Activated T-helper 17 cell treated with anti-CD3 and anti-CD28 coated beads, Interleukin-2, amount 50 U/mL, for 72 hours (primary cell): ENCODE measurements at regions not wholly inside any gene's neighbourhood (a gene's known extent, or its start where the extent isn't known, plus 50 kb on each side); places are given as distances from the start of the nearest gene placed in this dataset.
"Not testable (repeated sequence)": the region's sequence is repeated elsewhere in the genome, so short reads cannot be mapped to it uniquely, and the experiment has no call there.

ENCODE experiments used
- ATAC-seq: fragments of 150-1000 bp; cut with Tn5 transposase; replicated peaks from 2 replicates; pipeline ENCODE4 v1.10.0; 2021; ENCODE audit warnings: mild to moderate bottlenecking, moderate library complexity
- H3K27ac Mint-ChIP-seq: one replicate; pipeline ENCODE4 v1.8.0; 2022; ENCODE audit warnings: mixed read lengths
- H3K27me3 Mint-ChIP-seq: one replicate; pipeline ENCODE4 v1.8.0; 2022; ENCODE audit warnings: mixed read lengths
- H3K36me3 Mint-ChIP-seq: one replicate; pipeline ENCODE4 v1.8.0; 2022; ENCODE audit warnings: low read depth, mild to moderate bottlenecking, mixed read lengths
- H3K4me1 Mint-ChIP-seq: one replicate; pipeline ENCODE4 v1.8.0; 2022; ENCODE audit warnings: mixed read lengths
- H3K4me3 Mint-ChIP-seq: one replicate; pipeline ENCODE4 v1.8.0; 2022; ENCODE audit warnings: mild to moderate bottlenecking, mixed read lengths
- H3K9me3 Mint-ChIP-seq: one replicate; pipeline ENCODE4 v1.8.0; 2022; ENCODE audit warnings: mixed read lengths

- peaks cover 3% of the 10 kb centered on the region for H3K9me3 Mint-ChIP-seq
- no peaks in the 10 kb centered on the region for H3K4me1 Mint-ChIP-seq
- no peak overlapping the region for H3K4me3 Mint-ChIP-seq
- H3K36me3 Mint-ChIP-seq, result no peaks in the 10 kb centered on the region
- ATAC-seq, result no peak
- no peak overlapping the region for H3K27ac Mint-ChIP-seq
- peaks cover 9% of the 10 kb centered on the region for H3K27me3 Mint-ChIP-seq
Observed at GRCh38 chr6:140766999-140767398, 1365.7 kb upstream of the GJE1 start.

- Mint-ChIP-seq H3K9me3 (no peaks in the 10 kb centered on the region), H3K36me3 (no peaks in the 10 kb centered on the region), H3K27me3 (no peaks in the 10 kb centered on the region), H3K4me1 (no peaks in the 10 kb centered on the region), H3K27ac (no peak overlapping the region), H3K4me3 (no peak overlapping the region)
- ATAC-seq, result no peak
Observed at GRCh38 chr6:140758169-140758877, 1374.4 kb upstream of the GJE1 start.

GRCh38 chr6:140752234-140752633 is 1377.8 kb upstream of the CITED2 start:
- ATAC-seq, result no peak
- no peaks in the 10 kb centered on the region for H3K4me1 Mint-ChIP-seq
- no peak overlapping the region for H3K4me3 Mint-ChIP-seq
- peaks cover 17% of the 10 kb centered on the region for H3K9me3 Mint-ChIP-seq
- H3K27me3 Mint-ChIP-seq, result no peaks in the 10 kb centered on the region
- no peak overlapping the region for H3K27ac Mint-ChIP-seq
- no peaks in the 10 kb centered on the region for H3K36me3 Mint-ChIP-seq

GRCh38 chr6:140747114-140747513 is 1372.7 kb upstream of the CITED2 start:
- ATAC-seq, result no peak
- Mint-ChIP-seq H3K4me1 (no peaks in the 10 kb centered on the region), H3K9me3 (peaks cover 17% of the 10 kb centered on the region), H3K36me3 (no peaks in the 10 kb centered on the region), H3K27me3 (no peaks in the 10 kb centered on the region), H3K4me3 (no peak overlapping the region), H3K27ac (no peak overlapping the region)

GRCh38 chr6:140744659-140745320 is 1370.3 kb upstream of the CITED2 start:
- ATAC-seq, result peak; percentile 21
- no peaks in the 10 kb centered on the region for H3K4me1 Mint-ChIP-seq
- H3K9me3 Mint-ChIP-seq, result peaks cover 11% of the 10 kb centered on the region
- H3K27me3 Mint-ChIP-seq, result no peaks in the 10 kb centered on the region
- H3K36me3 Mint-ChIP-seq, result no peaks in the 10 kb centered on the region
- no peak overlapping the region for H3K27ac Mint-ChIP-seq
- H3K4me3 Mint-ChIP-seq, result no peak overlapping the region

- no peak overlapping the region for H3K4me3 Mint-ChIP-seq
- no peaks in the 10 kb centered on the region for H3K36me3 Mint-ChIP-seq
- no peaks in the 10 kb centered on the region for H3K27me3 Mint-ChIP-seq
- ATAC-seq, result no peak
- no peak overlapping the region for H3K27ac Mint-ChIP-seq
- no peaks in the 10 kb centered on the region for H3K9me3 Mint-ChIP-seq
- H3K4me1 Mint-ChIP-seq, result no peaks in the 10 kb centered on the region
Observed at GRCh38 chr6:140736231-140736630, 1361.8 kb upstream of the CITED2 start.

GRCh38 chr6:140732991-140733390 is 1358.5 kb upstream of the CITED2 start:
- Mint-ChIP-seq H3K4me3 (no peak overlapping the region), H3K36me3 (no peaks in the 10 kb centered on the region), H3K4me1 (no peaks in the 10 kb centered on the region), H3K27ac (no peak overlapping the region), H3K27me3 (no peaks in the 10 kb centered on the region), H3K9me3 (no peaks in the 10 kb centered on the region)
- no peak for ATAC-seq

- H3K36me3 Mint-ChIP-seq, result no peaks in the 10 kb centered on the region
- H3K9me3 Mint-ChIP-seq, result no peaks in the 10 kb centered on the region
- no peaks in the 10 kb centered on the region for H3K27me3 Mint-ChIP-seq
- no peak overlapping the region for H3K4me3 Mint-ChIP-seq
- no peak for ATAC-seq
- no peaks in the 10 kb centered on the region for H3K4me1 Mint-ChIP-seq
- no peak overlapping the region for H3K27ac Mint-ChIP-seq
Observed at GRCh38 chr6:140732155-140732554, 1357.7 kb upstream of the CITED2 start.

GRCh38 chr6:140731741-140732140 is 1357.3 kb upstream of the CITED2 start:
- H3K27ac Mint-ChIP-seq, result no peak overlapping the region
- no peak for ATAC-seq
- H3K9me3 Mint-ChIP-seq, result no peaks in the 10 kb centered on the region
- no peak overlapping the region for H3K4me3 Mint-ChIP-seq
- no peaks in the 10 kb centered on the region for H3K4me1 Mint-ChIP-seq
- H3K36me3 Mint-ChIP-seq, result no peaks in the 10 kb centered on the region
- no peaks in the 10 kb centered on the region for H3K27me3 Mint-ChIP-seq

- Mint-ChIP-seq H3K4me3 (no peak overlapping the region), H3K27ac (no peak overlapping the region), H3K27me3 (no peaks in the 10 kb centered on the region), H3K36me3 (no peaks in the 10 kb centered on the region), H3K4me1 (no peaks in the 10 kb centered on the region), H3K9me3 (no peaks in the 10 kb centered on the region)
- ATAC-seq, result no peak
Observed at GRCh38 chr6:140729521-140729920, 1355.1 kb upstream of the CITED2 start.

- Mint-ChIP-seq H3K4me3 (no peak overlapping the region), H3K9me3 (peaks cover 12% of the 10 kb centered on the region), H3K4me1 (no peaks in the 10 kb centered on the region), H3K36me3 (no peaks in the 10 kb centered on the region), H3K27ac (no peak overlapping the region), H3K27me3 (peaks cover 4% of the 10 kb centered on the region)
- ATAC-seq, result no peak
Observed at GRCh38 chr6:140718021-140718420, 1343.6 kb upstream of the CITED2 start.

- Mint-ChIP-seq H3K27ac (no peak overlapping the region), H3K27me3 (no peaks in the 10 kb centered on the region), H3K9me3 (peaks cover 12% of the 10 kb centered on the region), H3K36me3 (no peaks in the 10 kb centered on the region), H3K4me3 (no peak overlapping the region), H3K4me1 (no peaks in the 10 kb centered on the region)
- ATAC-seq, result no peak
Observed at GRCh38 chr6:140713495-140713894, 1339.0 kb upstream of the CITED2 start.

- Mint-ChIP-seq H3K27me3 (no peaks in the 10 kb centered on the region), H3K27ac (no peak overlapping the region), H3K4me3 (no peak overlapping the region), H3K36me3 (no peaks in the 10 kb centered on the region), H3K9me3 (peaks cover under 1% of the 10 kb centered on the region), H3K4me1 (no peaks in the 10 kb centered on the region)
- ATAC-seq, result peak; percentile 69
Observed at GRCh38 chr6:140711019-140711613, 1336.7 kb upstream of the CITED2 start.

GRCh38 chr6:140708441-140708840 is 1334.0 kb upstream of the CITED2 start:
- H3K36me3 Mint-ChIP-seq, result no peaks in the 10 kb centered on the region
- H3K9me3 Mint-ChIP-seq, result no peaks in the 10 kb centered on the region
- H3K27ac Mint-ChIP-seq, result no peak overlapping the region
- no peaks in the 10 kb centered on the region for H3K27me3 Mint-ChIP-seq
- H3K4me1 Mint-ChIP-seq, result no peaks in the 10 kb centered on the region
- no peak for ATAC-seq
- no peak overlapping the region for H3K4me3 Mint-ChIP-seq

GRCh38 chr6:140704008-140704407 is 1329.6 kb upstream of the CITED2 start:
- H3K27me3 Mint-ChIP-seq, H3K4me1 Mint-ChIP-seq, H3K36me3 Mint-ChIP-seq, H3K9me3 Mint-ChIP-seq, H3K4me3 Mint-ChIP-seq, H3K27ac Mint-ChIP-seq, ATAC-seq: not testable (repeated sequence)
